Right lobe of liver (tissue), 4 donors: ENCODE measurements at regions not wholly inside any gene's neighbourhood (a gene's known extent, or its start where the extent isn't known, plus 50 kb on each side); places are given as distances from the start of the nearest gene placed in this dataset.

Experiments used
- CTCF ChIP-seq, 4 donors: fragments of 200-600 bp in 3 of 4; fragments of 450-650 bp in 1 of 4; IDR thresholded peaks; one replicate each; pipeline versions ENCODE4 v1.5.1 to v1.8.0; 2016 to 2022; ENCODE audit warnings: antibody characterized with exemption in 4 of 4, mild to moderate bottlenecking in 2 of 4
- POLR2A ChIP-seq: fragments of 450-650 bp; IDR thresholded peaks from one replicate; pipeline ENCODE4 v1.6.1; 2017; ENCODE audit warnings: antibody characterized with exemption, mild to moderate bottlenecking
- donor health status: DM: no; HTN: no; CAD: no.
- donor health status: DM: no; HTN: no; CAD: no.
- donor health status: DM: no; HTN: yes; CAD: no.

- no peak for TF ChIP-seq CTCF (IDR thresholded peaks at IDR 0.05)
- TF ChIP-seq POLR2A: no peak
Measured at GRCh38 chr13:31898378-31899071, 133.0 kb upstream of the FRY start.
